ENCODE measurements at regions not wholly inside any gene's neighbourhood (a gene's known extent, or its start where the extent isn't known, plus 50 kb on each side); places are given as distances from the start of the nearest gene placed in this dataset.
"Not testable (repeated sequence)": the region's sequence is repeated elsewhere in the genome, so short reads cannot be mapped to it uniquely, and the experiment has no call there.

DNA sequence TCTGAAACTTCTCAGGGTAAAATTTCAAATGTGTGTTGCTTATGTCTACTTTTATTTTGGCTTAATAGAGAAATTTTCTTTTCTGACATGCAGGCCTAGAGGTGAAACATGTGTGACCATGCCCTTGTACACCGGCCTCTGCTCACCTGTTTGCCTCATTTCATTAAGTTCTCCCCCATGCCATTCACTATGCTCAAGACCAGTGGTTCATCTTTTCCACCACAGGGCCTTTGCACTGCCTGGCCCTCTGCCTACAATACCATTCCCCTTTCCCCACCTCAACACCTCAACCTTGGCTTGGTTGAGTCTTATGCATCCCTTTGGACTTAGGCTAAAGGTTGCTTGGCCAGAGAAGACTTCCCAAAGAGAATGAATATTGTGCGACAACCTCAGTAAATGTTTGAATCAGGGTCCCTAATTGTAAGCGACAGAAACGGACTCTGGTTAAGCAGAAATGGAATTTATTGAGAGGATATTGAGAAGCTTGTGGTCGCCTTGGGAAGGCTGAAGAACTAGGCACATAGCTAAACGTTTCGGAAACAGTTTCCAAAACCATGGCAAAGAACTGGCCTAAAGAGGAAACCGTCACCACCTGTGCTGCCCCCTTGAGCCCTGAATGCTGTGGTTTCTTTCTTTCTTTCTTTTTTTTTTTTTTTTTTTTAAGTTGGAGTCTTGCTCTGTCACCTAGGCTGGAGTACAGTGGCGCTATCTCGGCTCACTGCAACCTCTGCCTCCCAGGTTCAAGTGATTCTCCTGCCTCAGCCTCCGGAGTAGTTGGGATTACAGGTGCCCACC lies 152.2 kb downstream of the SOX4 start:
- DNase-seq, result no peak

DNA sequence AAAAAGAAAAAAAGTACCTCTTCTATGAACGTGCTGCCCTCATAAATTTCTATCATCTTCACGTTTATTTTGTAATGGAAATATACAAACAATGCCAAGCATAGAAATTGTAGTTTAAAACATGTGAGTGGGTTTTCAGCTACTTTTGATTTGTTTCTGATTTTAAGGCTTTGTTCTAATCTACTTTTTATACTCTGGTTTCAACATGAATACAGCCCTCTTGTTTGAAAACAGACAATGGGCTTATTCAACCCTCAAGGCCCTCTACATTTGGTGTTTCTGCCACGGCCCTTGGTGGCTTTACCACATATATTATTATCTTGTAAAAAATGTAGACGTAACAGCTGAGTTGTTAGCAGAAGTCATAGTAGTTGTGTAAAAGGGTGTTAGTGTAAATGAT lies 153.9 kb downstream of the SOX4 start:
- no peak for DNase-seq

- no peak for DNase-seq
Measured at GRCh38 chr6:21748343-21749056, 154.9 kb downstream of the SOX4 start.

DNA sequence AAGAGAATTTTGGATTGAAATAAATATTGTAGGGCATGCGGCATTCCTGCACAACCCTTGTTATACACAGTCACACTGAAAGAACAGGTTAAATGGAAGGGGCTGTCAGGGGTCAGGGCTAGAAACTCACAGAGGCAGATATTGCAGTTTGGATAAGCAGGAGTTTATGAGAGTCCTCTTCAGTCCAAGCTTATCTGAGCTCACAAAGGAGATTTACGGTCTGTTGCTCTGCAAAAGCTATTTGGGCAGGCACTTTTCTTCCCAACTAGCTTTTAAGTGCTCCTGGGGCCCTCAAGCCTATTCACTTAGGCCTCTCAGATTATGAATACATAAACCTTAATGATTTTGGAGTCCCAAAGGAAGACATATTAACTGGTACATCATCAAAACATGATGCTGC lies 156.2 kb downstream of the SOX4 start:
- no peak for DNase-seq

- no peak for DNase-seq
Measured at GRCh38 chr6:21750575-21750974, 157.0 kb downstream of the SOX4 start.

DNA sequence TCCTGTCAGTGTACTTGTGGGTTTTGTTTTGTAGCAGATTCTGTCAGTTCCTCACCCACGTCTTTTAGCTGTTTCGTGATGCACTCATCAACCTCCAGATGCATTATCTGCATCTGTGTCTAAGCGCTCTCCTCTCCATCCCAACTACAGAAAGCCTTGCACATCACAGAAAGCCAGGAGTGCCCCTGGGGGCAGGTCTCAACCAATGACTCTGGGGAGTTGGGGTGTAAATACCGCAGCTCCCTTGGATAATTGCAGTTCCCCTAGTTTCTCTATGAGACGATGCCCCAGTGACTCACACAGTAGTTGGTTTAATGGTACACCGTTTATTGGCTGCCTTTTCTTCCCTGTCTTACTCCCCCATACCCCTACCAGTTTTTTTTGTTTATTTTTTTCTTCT lies 158.1 kb downstream of the SOX4 start:
- no peak for DNase-seq

DNA sequence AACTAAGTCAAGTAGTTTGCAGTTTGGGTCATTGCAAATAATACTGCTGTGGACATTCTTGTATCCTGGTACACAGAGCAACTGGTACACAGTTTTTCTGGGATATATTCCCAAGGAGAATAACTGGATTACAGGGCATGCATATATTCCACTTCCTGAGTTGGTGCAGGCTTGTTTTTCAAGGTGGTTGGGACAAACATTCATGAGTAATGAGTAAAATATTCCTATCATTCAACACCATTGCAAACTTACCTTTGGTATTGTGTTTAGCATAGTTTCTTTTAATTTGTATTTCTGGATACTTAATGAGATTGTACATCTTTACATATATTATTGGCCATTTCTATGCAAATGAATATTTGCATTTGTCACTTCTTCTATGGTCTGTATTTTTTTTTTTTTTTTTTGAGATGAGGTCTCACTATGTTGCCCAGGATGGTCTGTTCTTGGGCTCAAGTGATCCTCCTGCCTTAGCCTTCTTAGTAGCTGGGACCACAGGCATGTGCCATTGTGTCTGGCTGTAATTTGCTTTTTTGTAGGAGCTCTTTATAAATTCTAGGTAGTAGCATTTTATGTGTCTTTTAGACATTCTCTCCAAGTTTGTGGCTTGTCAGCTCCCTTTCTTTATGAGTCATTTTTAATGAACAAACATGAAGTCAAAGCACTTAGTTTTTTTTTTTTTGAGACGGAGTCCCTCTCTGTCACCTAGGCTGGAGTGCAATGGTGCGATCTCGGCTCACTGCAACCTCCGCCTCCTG lies 158.7 kb downstream of the SOX4 start:
- no peak for DNase-seq

GRCh38 chr6:21753241-21754108 lies 159.9 kb downstream of the SOX4 start:
- DNase-seq, result no peak

DNA sequence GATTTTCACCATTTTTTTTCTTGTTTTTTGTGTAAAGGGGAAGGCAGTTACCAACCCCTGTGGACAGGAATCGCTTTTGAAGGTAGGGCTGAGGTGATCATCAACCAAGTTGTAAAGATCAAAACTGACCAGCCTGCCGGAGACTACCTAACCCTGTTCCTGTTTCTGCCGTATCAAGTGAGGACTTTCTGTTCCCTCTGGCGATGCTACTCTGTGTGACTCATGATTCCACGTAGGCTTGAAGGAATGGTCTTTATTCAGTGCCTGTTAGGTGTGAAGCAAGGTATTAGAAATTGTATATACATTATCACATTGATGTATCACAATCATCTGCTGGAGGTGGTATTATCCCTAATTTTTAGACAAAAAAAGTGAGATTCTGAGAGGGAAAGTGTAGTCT lies 161.3 kb downstream of the SOX4 start:
- no peak for DNase-seq

- DNase-seq, result no peak
Measured at GRCh38 chr6:21756487-21756886, 162.9 kb downstream of the SOX4 start.

GRCh38 chr6:21757392-21757791 lies 163.8 kb downstream of the SOX4 start:
- not testable (repeated sequence) for DNase-seq

- no peak for DNase-seq
Measured at GRCh38 chr6:21759721-21760120, 166.2 kb downstream of the SOX4 start.

DNA sequence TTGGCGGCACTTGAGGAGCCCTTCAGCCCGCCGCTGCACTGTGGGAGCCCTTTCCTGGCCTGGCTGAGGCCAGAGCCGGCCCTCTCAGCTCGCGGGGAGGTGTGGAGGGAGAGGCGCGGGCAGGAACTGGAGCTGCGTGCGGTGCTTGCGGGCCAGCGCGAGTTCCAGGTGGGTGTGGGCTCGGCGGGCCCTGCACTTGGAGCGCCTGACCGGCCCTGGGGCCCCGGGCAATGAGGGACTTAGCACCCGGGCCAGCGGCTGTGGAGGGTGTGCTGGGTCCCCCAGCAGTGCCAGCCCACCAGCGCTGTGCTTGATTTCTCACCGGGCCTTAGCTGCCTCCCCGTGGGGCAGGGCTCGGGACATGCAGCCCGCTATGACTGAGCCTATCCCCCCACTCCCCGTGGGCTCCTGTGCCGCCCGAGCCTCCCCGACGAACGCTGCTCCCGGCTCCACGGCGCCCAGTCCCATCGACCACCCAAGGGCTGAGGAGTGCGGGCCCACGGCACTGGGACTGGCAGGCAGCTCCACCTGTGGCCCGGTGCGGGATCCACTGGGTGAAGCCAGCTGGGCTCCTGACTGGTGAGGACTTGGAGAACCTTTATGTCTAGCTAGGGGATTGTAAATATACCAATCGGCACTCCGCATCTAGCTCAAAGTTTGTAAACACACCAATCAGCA lies 167.6 kb downstream of the SOX4 start:
- not testable (repeated sequence) for DNase-seq

DNA sequence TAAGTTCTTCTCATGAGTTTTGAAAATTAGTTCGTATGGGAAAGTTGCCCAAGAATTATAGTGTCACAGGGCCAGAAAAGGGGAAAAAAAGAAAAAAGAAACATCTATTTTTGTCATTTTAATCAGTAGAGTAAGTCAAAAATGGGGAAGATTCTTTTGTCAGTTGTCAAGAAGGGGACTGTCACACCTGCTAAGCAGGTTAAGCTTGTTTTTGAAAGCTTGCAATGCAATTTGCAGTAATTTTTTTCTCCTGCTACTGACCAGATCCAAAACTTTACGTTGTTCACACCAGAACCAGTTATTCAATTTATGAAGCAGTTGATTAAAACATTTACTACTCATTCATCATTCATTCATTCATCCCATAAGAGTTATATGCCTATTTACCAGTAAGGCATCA lies 171.4 kb downstream of the SOX4 start:
- no peak for DNase-seq

GRCh38 chr6:21767891-21768648 lies 174.5 kb downstream of the SOX4 start:
- no peak for DNase-seq

DNA sequence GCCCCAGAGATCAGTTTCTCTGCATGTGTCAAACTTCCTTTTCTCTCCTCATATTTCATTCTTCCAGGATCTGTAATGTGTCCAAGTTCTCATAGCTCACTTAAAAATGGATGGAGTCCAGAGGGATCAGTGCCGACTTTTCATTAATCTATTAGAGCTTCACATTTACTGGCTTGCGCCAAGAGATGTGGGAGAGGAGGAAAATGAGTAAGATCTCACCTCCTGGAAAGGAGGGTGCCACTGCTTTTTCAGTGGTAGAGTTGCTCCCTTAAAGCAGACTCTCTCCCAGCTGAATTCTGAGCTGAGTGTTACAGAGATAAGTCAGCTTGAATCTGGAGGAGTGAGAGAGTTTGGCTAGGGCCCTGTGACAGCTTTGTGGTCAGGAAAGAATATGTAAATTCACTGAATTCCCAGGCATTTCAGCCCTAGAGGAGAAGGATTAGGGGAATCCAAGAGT lies 175.9 kb downstream of the SOX4 start:
- DNase-seq, result no peak

DNA sequence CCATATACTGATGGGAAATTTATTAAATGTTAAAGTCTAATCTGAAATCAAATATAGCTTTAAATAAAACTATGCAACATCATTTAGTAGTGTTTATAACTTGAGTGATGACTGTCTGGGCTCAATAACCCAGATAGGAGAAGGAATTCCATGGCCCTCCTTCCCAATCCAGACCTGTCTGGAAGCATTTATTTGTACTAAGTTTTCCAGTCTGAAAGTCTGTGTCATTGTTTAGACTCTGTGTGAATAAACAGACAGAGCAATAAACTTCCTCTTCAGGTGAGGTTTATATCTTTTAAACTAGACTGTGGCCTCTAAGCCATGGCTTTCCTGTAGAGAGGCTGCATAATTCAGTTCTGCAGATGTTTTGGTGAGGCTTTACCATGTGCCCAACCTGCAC lies 176.4 kb downstream of the SOX4 start:
- no peak for DNase-seq

- no peak for DNase-seq
Measured at GRCh38 chr6:21771626-21772320, 178.2 kb downstream of the SOX4 start.

DNA sequence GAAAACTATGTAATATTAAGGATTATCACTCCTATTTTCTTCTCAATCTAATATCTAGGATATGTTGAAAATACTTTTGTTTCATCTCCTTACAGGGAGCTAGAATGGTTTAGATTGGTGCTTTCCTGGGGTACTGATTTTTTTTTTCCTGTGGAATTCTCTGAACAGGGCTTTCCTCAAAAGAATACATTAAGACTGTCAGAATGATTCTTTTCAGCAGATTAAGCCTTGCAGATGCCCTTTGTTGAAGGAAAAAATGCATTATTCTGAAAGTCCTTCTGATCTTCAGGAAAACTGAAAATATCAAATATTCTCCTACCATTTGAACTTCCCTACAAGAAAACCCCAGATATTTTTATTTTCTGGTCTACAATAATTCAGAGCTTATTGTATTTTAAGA lies 178.9 kb downstream of the SOX4 start:
- DNase-seq, result no peak

DNA sequence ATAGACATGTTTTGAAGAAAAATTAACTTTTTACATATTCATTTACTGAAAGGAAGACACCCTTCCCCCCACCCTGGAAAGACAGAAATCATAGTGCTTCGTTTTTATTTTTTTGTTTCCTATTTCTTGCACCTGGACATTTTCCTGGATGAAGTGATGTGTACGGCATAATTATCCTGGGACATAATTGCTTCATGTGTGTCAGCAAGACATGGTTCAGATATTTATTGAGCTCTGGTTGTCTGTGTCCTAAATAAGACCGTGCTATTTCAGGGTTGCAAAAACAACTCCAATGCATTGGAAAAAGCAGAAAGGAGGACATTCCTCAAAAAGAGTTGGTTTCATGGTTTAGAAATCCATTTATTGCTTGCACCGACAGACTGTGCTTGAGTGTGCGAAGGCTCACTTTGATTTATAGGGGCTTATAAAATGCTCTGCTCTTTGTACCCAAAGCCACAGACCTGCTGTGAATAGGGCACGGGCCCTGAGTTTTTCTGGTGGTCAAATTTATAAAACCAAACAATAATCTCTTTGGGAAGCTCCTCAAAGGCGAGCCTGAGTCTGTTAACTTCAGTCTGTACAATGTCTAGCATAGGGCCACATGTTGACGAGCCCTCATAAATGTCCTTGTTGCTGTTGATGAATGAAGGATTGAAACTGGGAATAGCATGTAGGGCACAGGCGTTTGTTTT lies 179.5 kb downstream of the SOX4 start:
- no peak for DNase-seq
